Liver (tissue), 8 donors: ENCODE measurements at regions not wholly inside any gene's neighbourhood (a gene's known extent, or its start where the extent isn't known, plus 50 kb on each side); places are given as distances from the start of the nearest gene placed in this dataset.
"Not testable (repeated sequence)": the region's sequence is repeated elsewhere in the genome, so short reads cannot be mapped to it uniquely, and the experiment has no call there.

Source experiments
- DNase-seq: peaks from one replicate; pipeline ENCODE4 v3.0.0-alpha.2; 2017; ENCODE audit warnings: low spot score
- H3K27ac ChIP-seq, 2 donors: one replicate each; pipeline ENCODE4 v1.7.0; 2013; ENCODE audit warnings: inconsistent platforms in 2 of 2, low read length in 2 of 2, control low read depth in 1 of 2, low read depth in 1 of 2, mild to moderate bottlenecking in 1 of 2
- H3K27me3 ChIP-seq, 4 donors: one replicate each; pipeline versions ENCODE4 v1.6.1 to v1.7.0; 2013; ENCODE audit warnings: low read length in 3 of 4, inconsistent platforms in 1 of 4, mild to moderate bottlenecking in 1 of 4, moderate library complexity in 1 of 4; ENCODE audit not compliant: control insufficient read depth in 4 of 4, insufficient read depth in 4 of 4
- H3K36me3 ChIP-seq, 4 donors: one replicate each; pipeline versions ENCODE4 v1.6.1 to v1.7.0; 2013; ENCODE audit warnings: low read length in 3 of 4, mild to moderate bottlenecking in 3 of 4, low read depth in 1 of 4, moderate library complexity in 1 of 4; ENCODE audit not compliant: control insufficient read depth in 4 of 4, insufficient read depth in 3 of 4
- H3K4me1 ChIP-seq, 4 donors: one replicate each; pipeline versions ENCODE4 v1.6.1 to v1.7.0; 2013; ENCODE audit warnings: low read length in 3 of 4, mild to moderate bottlenecking in 3 of 4, moderate library complexity in 1 of 4; ENCODE audit not compliant: control insufficient read depth in 4 of 4, insufficient read depth in 4 of 4
- H3K4me3 ChIP-seq, 3 donors: one replicate each; pipeline versions ENCODE4 v1.6.1 to v1.7.0; 2013; ENCODE audit warnings: low read length in 3 of 3, control low read depth in 1 of 3, low read depth in 1 of 3, mild to moderate bottlenecking in 1 of 3
- H3K9ac ChIP-seq, 2 donors: one replicate each; pipeline ENCODE4 v1.7.0; 2013; ENCODE audit warnings: low read length in 2 of 2, mild to moderate bottlenecking in 2 of 2, moderate library complexity in 2 of 2, control low read depth in 1 of 2, low read depth in 1 of 2
- H3K9me3 ChIP-seq, 4 donors: one replicate each; pipeline versions ENCODE4 v1.6.1 to v1.7.0; 2013; ENCODE audit warnings: low read length in 3 of 4; ENCODE audit not compliant: control insufficient read depth in 4 of 4
- EGR1 ChIP-seq, 2 donors: IDR thresholded peaks; 2 replicates each; pipeline ENCODE4 v1.6.1; 2016 to 2018; ENCODE audit warnings: antibody characterized with exemption in 2 of 2, low read depth in 2 of 2
- FOXA1 ChIP-seq: IDR thresholded peaks from 2 replicates; pipeline ENCODE4 v1.6.1; 2016; ENCODE audit warnings: antibody characterized with exemption
- FOXA2 ChIP-seq: IDR thresholded peaks from 2 replicates; pipeline ENCODE4 v1.6.1; 2016; ENCODE audit warnings: antibody characterized with exemption
- GABPA ChIP-seq, 2 donors: IDR thresholded peaks in 1 of 2; conservative IDR thresholded peaks in 1 of 2; 2 replicates each; pipeline ENCODE4 v1.6.1; 2016; ENCODE audit warnings: antibody characterized with exemption in 2 of 2, mild to moderate bottlenecking in 1 of 2, moderate library complexity in 1 of 2
- HNF4A ChIP-seq, 2 donors: conservative IDR thresholded peaks; 2 replicates each; pipeline ENCODE4 v1.6.1; 2016; ENCODE audit warnings: antibody characterized with exemption in 2 of 2, mild to moderate bottlenecking in 2 of 2
- HNF4G ChIP-seq: IDR thresholded peaks from 2 replicates; pipeline ENCODE4 v1.6.1; 2016; ENCODE audit warnings: antibody characterized with exemption
- NR2F2 ChIP-seq: IDR thresholded peaks from 2 replicates; pipeline ENCODE4 v1.6.1; 2016; ENCODE audit warnings: antibody characterized with exemption
- RAD21 ChIP-seq, 2 donors: IDR thresholded peaks; 2 replicates each; pipeline ENCODE4 v1.6.1; 2016; ENCODE audit warnings: antibody characterized with exemption in 2 of 2, mild to moderate bottlenecking in 2 of 2
- TAF1 ChIP-seq: conservative IDR thresholded peaks from 2 replicates; pipeline ENCODE4 v1.6.1; 2016; ENCODE audit warnings: antibody characterized with exemption, mild to moderate bottlenecking
- YY1 ChIP-seq: IDR thresholded peaks from 2 replicates; pipeline ENCODE4 v1.6.1; 2016; ENCODE audit warnings: antibody characterized with exemption, mild to moderate bottlenecking
- WGBS: extraction: QIAGEN DNeasy Blood & Tissue Kit; methylation state at CpG from one replicate; pipeline ENCODE4 v1.1.7; 2013; 5-methylcytosine and 5-hydroxymethylcytosine counted together
- TF ChIP-seq, protein P1 (sequence below): IDR thresholded peaks from 2 replicates; pipeline ENCODE4 v1.6.1; 2016; ENCODE audit warnings: antibody characterized with exemption
- TF ChIP-seq, protein P2 (sequence below): IDR thresholded peaks from 2 replicates; pipeline ENCODE4 v1.6.1; 2016; ENCODE audit warnings: antibody characterized with exemption, mild to moderate bottlenecking
- TF ChIP-seq, protein P3 (sequence below): IDR thresholded peaks from 2 replicates; pipeline ENCODE4 v1.6.1; 2016; ENCODE audit warnings: antibody characterized with exemption
- TF ChIP-seq, protein P4 (sequence below): fragments of 150-350 bp; IDR thresholded peaks from 2 replicates; pipeline ENCODE4 v1.5.1; 2017; ENCODE audit warnings: improper control_type of control experiment, low read depth, low read length; ENCODE audit not compliant: missing input control
- TF ChIP-seq, protein P5 (sequence below): IDR thresholded peaks from 2 replicates; pipeline ENCODE4 v1.6.1; 2016; ENCODE audit warnings: antibody characterized with exemption
- donor health status: healthy.
- donor health status: healthy.
- donor health status: healthy.
- donor health status: healthy.
- donor health status: healthy.

DNA sequence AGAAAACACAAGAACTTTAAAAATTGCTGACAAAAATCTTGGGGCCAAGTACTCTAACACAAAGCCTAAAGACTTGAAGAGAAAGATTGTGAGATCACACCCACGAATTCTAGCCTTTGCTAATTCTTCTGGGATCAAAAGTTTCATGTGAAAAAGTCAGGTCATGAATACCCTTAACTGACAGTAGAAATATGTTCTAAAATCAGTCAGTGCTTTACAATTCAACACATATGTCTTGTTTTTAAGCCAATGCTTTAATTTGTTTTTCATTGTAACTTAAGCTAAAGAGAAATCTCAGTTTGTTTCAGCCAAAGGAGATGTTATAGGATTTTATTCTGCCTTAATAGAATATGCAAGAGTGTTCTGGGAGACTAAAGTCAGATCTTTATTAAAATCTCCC, 78.2 kb upstream of the PLEKHG1 start:
- TF ChIP-seq, protein P1, sequence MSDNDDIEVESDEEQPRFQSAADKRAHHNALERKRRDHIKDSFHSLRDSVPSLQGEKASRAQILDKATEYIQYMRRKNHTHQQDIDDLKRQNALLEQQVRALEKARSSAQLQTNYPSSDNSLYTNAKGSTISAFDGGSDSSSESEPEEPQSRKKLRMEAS = no peak
- TF ChIP-seq HNF4A (conservative IDR thresholded peaks at IDR 0.05) (no peak), TAF1 (no peak), FOXA2 (no peak), EGR1 (IDR thresholded peaks at IDR 0.05; ENCODE audit: low read depth in 2 of 2) (no peak), HNF4G (no peak), YY1 (no peak), FOXA1 (no peak), NR2F2 (no peak), RAD21 (IDR thresholded peaks at IDR 0.05) (no peak), GABPA (IDR thresholded peaks at IDR 0.05 in 1 of 2, conservative IDR thresholded peaks at IDR 0.05 in 1 of 2) (no peak)
- TF ChIP-seq, protein P2, sequence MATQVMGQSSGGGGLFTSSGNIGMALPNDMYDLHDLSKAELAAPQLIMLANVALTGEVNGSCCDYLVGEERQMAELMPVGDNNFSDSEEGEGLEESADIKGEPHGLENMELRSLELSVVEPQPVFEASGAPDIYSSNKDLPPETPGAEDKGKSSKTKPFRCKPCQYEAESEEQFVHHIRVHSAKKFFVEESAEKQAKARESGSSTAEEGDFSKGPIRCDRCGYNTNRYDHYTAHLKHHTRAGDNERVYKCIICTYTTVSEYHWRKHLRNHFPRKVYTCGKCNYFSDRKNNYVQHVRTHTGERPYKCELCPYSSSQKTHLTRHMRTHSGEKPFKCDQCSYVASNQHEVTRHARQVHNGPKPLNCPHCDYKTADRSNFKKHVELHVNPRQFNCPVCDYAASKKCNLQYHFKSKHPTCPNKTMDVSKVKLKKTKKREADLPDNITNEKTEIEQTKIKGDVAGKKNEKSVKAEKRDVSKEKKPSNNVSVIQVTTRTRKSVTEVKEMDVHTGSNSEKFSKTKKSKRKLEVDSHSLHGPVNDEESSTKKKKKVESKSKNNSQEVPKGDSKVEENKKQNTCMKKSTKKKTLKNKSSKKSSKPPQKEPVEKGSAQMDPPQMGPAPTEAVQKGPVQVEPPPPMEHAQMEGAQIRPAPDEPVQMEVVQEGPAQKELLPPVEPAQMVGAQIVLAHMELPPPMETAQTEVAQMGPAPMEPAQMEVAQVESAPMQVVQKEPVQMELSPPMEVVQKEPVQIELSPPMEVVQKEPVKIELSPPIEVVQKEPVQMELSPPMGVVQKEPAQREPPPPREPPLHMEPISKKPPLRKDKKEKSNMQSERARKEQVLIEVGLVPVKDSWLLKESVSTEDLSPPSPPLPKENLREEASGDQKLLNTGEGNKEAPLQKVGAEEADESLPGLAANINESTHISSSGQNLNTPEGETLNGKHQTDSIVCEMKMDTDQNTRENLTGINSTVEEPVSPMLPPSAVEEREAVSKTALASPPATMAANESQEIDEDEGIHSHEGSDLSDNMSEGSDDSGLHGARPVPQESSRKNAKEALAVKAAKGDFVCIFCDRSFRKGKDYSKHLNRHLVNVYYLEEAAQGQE = no peak
- TF ChIP-seq, protein P3, sequence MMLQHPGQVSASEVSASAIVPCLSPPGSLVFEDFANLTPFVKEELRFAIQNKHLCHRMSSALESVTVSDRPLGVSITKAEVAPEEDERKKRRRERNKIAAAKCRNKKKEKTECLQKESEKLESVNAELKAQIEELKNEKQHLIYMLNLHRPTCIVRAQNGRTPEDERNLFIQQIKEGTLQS = no peak
- TF ChIP-seq, protein P4, sequence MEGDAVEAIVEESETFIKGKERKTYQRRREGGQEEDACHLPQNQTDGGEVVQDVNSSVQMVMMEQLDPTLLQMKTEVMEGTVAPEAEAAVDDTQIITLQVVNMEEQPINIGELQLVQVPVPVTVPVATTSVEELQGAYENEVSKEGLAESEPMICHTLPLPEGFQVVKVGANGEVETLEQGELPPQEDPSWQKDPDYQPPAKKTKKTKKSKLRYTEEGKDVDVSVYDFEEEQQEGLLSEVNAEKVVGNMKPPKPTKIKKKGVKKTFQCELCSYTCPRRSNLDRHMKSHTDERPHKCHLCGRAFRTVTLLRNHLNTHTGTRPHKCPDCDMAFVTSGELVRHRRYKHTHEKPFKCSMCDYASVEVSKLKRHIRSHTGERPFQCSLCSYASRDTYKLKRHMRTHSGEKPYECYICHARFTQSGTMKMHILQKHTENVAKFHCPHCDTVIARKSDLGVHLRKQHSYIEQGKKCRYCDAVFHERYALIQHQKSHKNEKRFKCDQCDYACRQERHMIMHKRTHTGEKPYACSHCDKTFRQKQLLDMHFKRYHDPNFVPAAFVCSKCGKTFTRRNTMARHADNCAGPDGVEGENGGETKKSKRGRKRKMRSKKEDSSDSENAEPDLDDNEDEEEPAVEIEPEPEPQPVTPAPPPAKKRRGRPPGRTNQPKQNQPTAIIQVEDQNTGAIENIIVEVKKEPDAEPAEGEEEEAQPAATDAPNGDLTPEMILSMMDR = no peak
- TF ChIP-seq, protein P5, sequence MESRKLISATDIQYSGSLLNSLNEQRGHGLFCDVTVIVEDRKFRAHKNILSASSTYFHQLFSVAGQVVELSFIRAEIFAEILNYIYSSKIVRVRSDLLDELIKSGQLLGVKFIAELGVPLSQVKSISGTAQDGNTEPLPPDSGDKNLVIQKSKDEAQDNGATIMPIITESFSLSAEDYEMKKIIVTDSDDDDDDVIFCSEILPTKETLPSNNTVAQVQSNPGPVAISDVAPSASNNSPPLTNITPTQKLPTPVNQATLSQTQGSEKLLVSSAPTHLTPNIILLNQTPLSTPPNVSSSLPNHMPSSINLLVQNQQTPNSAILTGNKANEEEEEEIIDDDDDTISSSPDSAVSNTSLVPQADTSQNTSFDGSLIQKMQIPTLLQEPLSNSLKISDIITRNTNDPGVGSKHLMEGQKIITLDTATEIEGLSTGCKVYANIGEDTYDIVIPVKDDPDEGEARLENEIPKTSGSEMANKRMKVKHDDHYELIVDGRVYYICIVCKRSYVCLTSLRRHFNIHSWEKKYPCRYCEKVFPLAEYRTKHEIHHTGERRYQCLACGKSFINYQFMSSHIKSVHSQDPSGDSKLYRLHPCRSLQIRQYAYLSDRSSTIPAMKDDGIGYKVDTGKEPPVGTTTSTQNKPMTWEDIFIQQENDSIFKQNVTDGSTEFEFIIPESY = no peak
- 76% methylated on average over 1 of the region's 1 CpG for WGBS

DNA sequence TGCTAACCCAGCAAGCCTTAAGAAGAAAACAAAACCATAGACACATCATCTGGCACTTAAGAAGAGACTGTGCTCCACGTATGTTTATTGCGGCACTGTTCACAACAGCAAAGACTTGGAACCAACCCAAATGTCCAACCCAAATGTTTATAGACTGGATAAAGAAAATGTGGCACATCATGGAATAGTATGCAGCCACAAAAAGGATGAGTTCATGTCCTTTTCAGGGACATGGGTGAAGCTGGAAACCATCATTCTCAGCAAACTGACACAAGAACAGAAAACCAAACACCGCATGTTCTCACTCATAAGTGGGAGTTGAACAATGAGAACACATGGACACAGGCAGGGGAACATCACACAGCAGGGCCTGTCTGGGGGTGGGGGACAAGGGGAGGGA, 76.5 kb upstream of the PLEKHG1 start:
- H3K4me3 ChIP-seq, H3K27ac ChIP-seq, H3K9ac ChIP-seq, H3K36me3 ChIP-seq, H3K9me3 ChIP-seq, DNase-seq, H3K4me1 ChIP-seq, H3K27me3 ChIP-seq: not testable (repeated sequence)
- 98% methylated on average over 3 of the region's 3 CpGs for WGBS

More for the DNA sequence above, 78.2 kb upstream of the PLEKHG1 start:
- Histone ChIP-seq H3K9me3 (no peaks in the 10 kb centered on the region), H3K36me3 (no peaks in the 10 kb centered on the region), H3K9ac (no peak overlapping the region), H3K27ac (no peak overlapping the region), H3K4me3 (no peak overlapping the region), H3K4me1 (peaks cover 0 to 5% (median 1%) of the 10 kb centered on the region in 4 donors), H3K27me3 (no peaks in the 10 kb centered on the region)
- DNase-seq = no peak
